Liver (tissue), 8 donors: ENCODE measurements at regions not wholly inside any gene's neighbourhood (a gene's known extent, or its start where the extent isn't known, plus 50 kb on each side); places are given as distances from the start of the nearest gene placed in this dataset.

ENCODE experiments used
- DNase-seq: peaks from one replicate; pipeline ENCODE4 v3.0.0-alpha.2; 2017; ENCODE audit warnings: low spot score
- H3K27ac ChIP-seq, 2 donors: one replicate each; pipeline ENCODE4 v1.7.0; 2013; ENCODE audit warnings: inconsistent platforms in 2 of 2, low read length in 2 of 2, control low read depth in 1 of 2, low read depth in 1 of 2, mild to moderate bottlenecking in 1 of 2
- H3K27me3 ChIP-seq, 4 donors: one replicate each; pipeline versions ENCODE4 v1.6.1 to v1.7.0; 2013; ENCODE audit warnings: low read length in 3 of 4, inconsistent platforms in 1 of 4, mild to moderate bottlenecking in 1 of 4, moderate library complexity in 1 of 4; ENCODE audit not compliant: control insufficient read depth in 4 of 4, insufficient read depth in 4 of 4
- H3K36me3 ChIP-seq, 4 donors: one replicate each; pipeline versions ENCODE4 v1.6.1 to v1.7.0; 2013; ENCODE audit warnings: low read length in 3 of 4, mild to moderate bottlenecking in 3 of 4, low read depth in 1 of 4, moderate library complexity in 1 of 4; ENCODE audit not compliant: control insufficient read depth in 4 of 4, insufficient read depth in 3 of 4
- H3K4me1 ChIP-seq, 4 donors: one replicate each; pipeline versions ENCODE4 v1.6.1 to v1.7.0; 2013; ENCODE audit warnings: low read length in 3 of 4, mild to moderate bottlenecking in 3 of 4, moderate library complexity in 1 of 4; ENCODE audit not compliant: control insufficient read depth in 4 of 4, insufficient read depth in 4 of 4
- H3K4me3 ChIP-seq, 3 donors: one replicate each; pipeline versions ENCODE4 v1.6.1 to v1.7.0; 2013; ENCODE audit warnings: low read length in 3 of 3, control low read depth in 1 of 3, low read depth in 1 of 3, mild to moderate bottlenecking in 1 of 3
- H3K9ac ChIP-seq, 2 donors: one replicate each; pipeline ENCODE4 v1.7.0; 2013; ENCODE audit warnings: low read length in 2 of 2, mild to moderate bottlenecking in 2 of 2, moderate library complexity in 2 of 2, control low read depth in 1 of 2, low read depth in 1 of 2
- H3K9me3 ChIP-seq, 4 donors: one replicate each; pipeline versions ENCODE4 v1.6.1 to v1.7.0; 2013; ENCODE audit warnings: low read length in 3 of 4; ENCODE audit not compliant: control insufficient read depth in 4 of 4
- CTCF ChIP-seq: fragments of 150-350 bp; IDR thresholded peaks from 2 replicates; pipeline ENCODE4 v1.5.1; 2017; ENCODE audit warnings: improper control_type of control experiment, low read depth, low read length; ENCODE audit not compliant: missing input control
- EGR1 ChIP-seq, 2 donors: IDR thresholded peaks; 2 replicates each; pipeline ENCODE4 v1.6.1; 2016 to 2018; ENCODE audit warnings: antibody characterized with exemption in 2 of 2, low read depth in 2 of 2
- FOXA1 ChIP-seq: IDR thresholded peaks from 2 replicates; pipeline ENCODE4 v1.6.1; 2016; ENCODE audit warnings: antibody characterized with exemption
- FOXA2 ChIP-seq: IDR thresholded peaks from 2 replicates; pipeline ENCODE4 v1.6.1; 2016; ENCODE audit warnings: antibody characterized with exemption
- HNF4A ChIP-seq, 2 donors: conservative IDR thresholded peaks; 2 replicates each; pipeline ENCODE4 v1.6.1; 2016; ENCODE audit warnings: antibody characterized with exemption in 2 of 2, mild to moderate bottlenecking in 2 of 2
- HNF4G ChIP-seq: IDR thresholded peaks from 2 replicates; pipeline ENCODE4 v1.6.1; 2016; ENCODE audit warnings: antibody characterized with exemption
- JUND ChIP-seq, 2 donors: IDR thresholded peaks; 2 replicates each; pipeline ENCODE4 v1.6.1; 2016; ENCODE audit warnings: antibody characterized with exemption in 2 of 2
- NR2F2 ChIP-seq: IDR thresholded peaks from 2 replicates; pipeline ENCODE4 v1.6.1; 2016; ENCODE audit warnings: antibody characterized with exemption
- RAD21 ChIP-seq, 2 donors: IDR thresholded peaks; 2 replicates each; pipeline ENCODE4 v1.6.1; 2016; ENCODE audit warnings: antibody characterized with exemption in 2 of 2, mild to moderate bottlenecking in 2 of 2
- REST ChIP-seq: IDR thresholded peaks from 2 replicates; pipeline ENCODE4 v1.6.1; 2016; ENCODE audit warnings: antibody characterized with exemption, mild to moderate bottlenecking
- RXRA ChIP-seq, 2 donors: IDR thresholded peaks; 2 replicates each; pipeline ENCODE4 v1.6.1; 2017 to 2018; ENCODE audit warnings: antibody characterized with exemption in 2 of 2, mild to moderate bottlenecking in 1 of 2
- SP1 ChIP-seq: IDR thresholded peaks from 2 replicates; pipeline ENCODE4 v1.6.1; 2018; ENCODE audit warnings: antibody characterized with exemption, mild to moderate bottlenecking
- TAF1 ChIP-seq: conservative IDR thresholded peaks from 2 replicates; pipeline ENCODE4 v1.6.1; 2016; ENCODE audit warnings: antibody characterized with exemption, mild to moderate bottlenecking
- YY1 ChIP-seq: IDR thresholded peaks from 2 replicates; pipeline ENCODE4 v1.6.1; 2016; ENCODE audit warnings: antibody characterized with exemption, mild to moderate bottlenecking
- WGBS: extraction: QIAGEN DNeasy Blood & Tissue Kit; methylation state at CpG from one replicate; pipeline ENCODE4 v1.1.7; 2013; 5-methylcytosine and 5-hydroxymethylcytosine counted together
- TF ChIP-seq, protein P1 (sequence below): IDR thresholded peaks from 2 replicates; pipeline ENCODE4 v1.6.1; 2016; ENCODE audit warnings: antibody characterized with exemption
- TF ChIP-seq, protein P2 (sequence below): IDR thresholded peaks from 2 replicates; pipeline ENCODE4 v1.6.1; 2016; ENCODE audit warnings: antibody characterized with exemption
- donor health status: healthy.
- donor health status: healthy.
- donor health status: healthy.
- donor health status: healthy.
- donor health status: healthy.

- Histone ChIP-seq H3K9ac (no peak overlapping the region), H3K27ac (no peak overlapping the region), H3K4me3 (no peak overlapping the region), H3K27me3 (peaks cover 0 to 8% (median 2%) of the 10 kb centered on the region in 4 donors), H3K36me3 (no peaks in the 10 kb centered on the region), H3K4me1 (no peaks in the 10 kb centered on the region), H3K9me3 (no peaks in the 10 kb centered on the region)
- no peak for DNase-seq
- 85% methylated on average over 3 of the region's 3 CpGs for WGBS
- TF ChIP-seq CTCF (no peak), HNF4G (no peak), RAD21 (IDR thresholded peaks at IDR 0.05) (no peak), YY1 (no peak), TAF1 (no peak), FOXA2 (no peak), RXRA (IDR thresholded peaks at IDR 0.05) (no peak), EGR1 (IDR thresholded peaks at IDR 0.05; ENCODE audit: low read depth in 2 of 2) (no peak), FOXA1 (no peak), SP1 (no peak), REST (no peak), NR2F2 (no peak), JUND (IDR thresholded peaks at IDR 0.05) (no peak)
- TF ChIP-seq, protein P1, sequence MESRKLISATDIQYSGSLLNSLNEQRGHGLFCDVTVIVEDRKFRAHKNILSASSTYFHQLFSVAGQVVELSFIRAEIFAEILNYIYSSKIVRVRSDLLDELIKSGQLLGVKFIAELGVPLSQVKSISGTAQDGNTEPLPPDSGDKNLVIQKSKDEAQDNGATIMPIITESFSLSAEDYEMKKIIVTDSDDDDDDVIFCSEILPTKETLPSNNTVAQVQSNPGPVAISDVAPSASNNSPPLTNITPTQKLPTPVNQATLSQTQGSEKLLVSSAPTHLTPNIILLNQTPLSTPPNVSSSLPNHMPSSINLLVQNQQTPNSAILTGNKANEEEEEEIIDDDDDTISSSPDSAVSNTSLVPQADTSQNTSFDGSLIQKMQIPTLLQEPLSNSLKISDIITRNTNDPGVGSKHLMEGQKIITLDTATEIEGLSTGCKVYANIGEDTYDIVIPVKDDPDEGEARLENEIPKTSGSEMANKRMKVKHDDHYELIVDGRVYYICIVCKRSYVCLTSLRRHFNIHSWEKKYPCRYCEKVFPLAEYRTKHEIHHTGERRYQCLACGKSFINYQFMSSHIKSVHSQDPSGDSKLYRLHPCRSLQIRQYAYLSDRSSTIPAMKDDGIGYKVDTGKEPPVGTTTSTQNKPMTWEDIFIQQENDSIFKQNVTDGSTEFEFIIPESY, result no peak
- TF ChIP-seq, protein P2, sequence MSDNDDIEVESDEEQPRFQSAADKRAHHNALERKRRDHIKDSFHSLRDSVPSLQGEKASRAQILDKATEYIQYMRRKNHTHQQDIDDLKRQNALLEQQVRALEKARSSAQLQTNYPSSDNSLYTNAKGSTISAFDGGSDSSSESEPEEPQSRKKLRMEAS, result no peak
Observed at GRCh38 chr5:72688916-72689315, 127.5 kb upstream of the TNPO1 start.

DNA sequence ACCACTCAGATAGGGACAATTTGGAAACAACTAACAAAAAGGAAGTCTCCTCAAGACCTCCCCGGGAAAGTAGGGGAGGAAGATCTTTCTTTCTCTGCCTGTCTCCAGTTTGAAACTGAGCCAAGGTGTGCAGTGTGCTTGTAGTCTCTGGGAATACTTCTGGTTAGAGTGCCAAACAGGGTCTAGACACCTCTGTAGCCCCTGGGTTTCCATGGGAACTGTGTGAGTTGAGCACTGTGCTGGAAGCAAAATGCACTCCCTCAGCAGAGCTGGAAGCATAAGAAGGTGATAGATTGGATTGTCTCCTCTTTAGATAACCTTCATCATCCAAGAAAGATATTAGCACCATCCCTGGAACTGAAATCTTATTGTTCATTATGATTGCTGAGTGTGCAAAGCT lies 129.2 kb upstream of the TNPO1 start:
- Histone ChIP-seq H3K9me3 (peaks cover 0 to 2% (median 0%) of the 10 kb centered on the region in 4 donors), H3K27me3 (peaks cover 0 to 8% (median 1%) of the 10 kb centered on the region in 4 donors), H3K36me3 (no peaks in the 10 kb centered on the region), H3K9ac (no peak overlapping the region), H3K4me1 (no peaks in the 10 kb centered on the region), H3K27ac (no peak overlapping the region), H3K4me3 (no peak overlapping the region)
- no peak for DNase-seq
- WGBS, result 65% methylated on average over 1 of the region's 1 CpG
- TF ChIP-seq, protein P2, result no peak
- TF ChIP-seq REST (no peak), FOXA1 (no peak), SP1 (no peak), HNF4A (conservative IDR thresholded peaks at IDR 0.05) (no peak), RXRA (IDR thresholded peaks at IDR 0.05) (no peak)
- TF ChIP-seq, protein P1, result no peak
